ENCODE measurements at regions not wholly inside any gene's neighbourhood (a gene's known extent, or its start where the extent isn't known, plus 50 kb on each side); places are given as distances from the start of the nearest gene placed in this dataset.

DNA sequence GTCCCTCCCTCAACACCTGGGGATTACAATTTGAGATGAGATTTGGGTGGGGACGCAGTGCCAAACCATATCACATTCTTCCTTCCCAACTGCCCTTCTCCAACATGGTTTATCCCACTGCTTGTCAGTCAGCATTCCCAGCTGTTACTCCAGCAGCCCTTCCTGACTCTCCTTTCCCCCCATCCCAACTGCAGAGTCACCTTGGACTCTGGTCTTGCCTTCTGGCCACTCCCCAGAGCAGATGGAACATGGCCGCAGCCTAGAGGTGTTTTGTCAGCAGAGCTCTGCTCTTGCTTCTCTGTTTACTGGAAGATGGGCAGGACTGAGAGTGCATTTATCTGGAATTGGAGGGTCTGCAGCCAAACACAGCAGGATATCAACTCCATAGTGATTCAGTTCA lies 51.2 kb upstream of the MEX3C start:
- no peak for DNase-seq (ENCODE audit: low read depth in 1 of 2, low spot score in 1 of 2)
- no peak overlapping the region for H3K27ac ChIP-seq (replicated peaks)

DNA sequence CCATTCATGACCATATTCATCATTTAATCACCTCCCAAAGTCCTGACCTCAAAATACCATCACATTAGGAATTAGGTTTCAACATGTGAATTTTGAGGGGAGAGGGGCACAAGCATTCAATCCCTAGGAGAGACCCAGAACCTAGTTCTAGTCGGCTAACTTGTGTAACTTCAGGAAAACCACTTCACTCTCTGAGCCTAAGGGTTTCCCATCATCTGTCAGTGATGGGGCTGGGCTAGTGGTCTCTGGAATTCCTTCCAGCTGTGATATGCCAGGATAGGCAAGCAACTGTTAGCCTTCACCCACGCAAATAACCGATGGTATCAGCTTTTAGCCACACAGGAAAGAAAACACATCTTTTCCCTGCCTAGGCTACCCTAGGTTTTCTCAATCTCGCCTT lies 52.5 kb upstream of the MEX3C start:
- DNase-seq (ENCODE audit: low read depth in 1 of 2, low spot score in 1 of 2): no peak
- peaks cover 6% of the 10 kb centered on the region for H3K27me3 ChIP-seq (ENCODE audit: insufficient read depth, poor library complexity, severe bottlenecking)
- H3K27ac ChIP-seq (replicated peaks): no peak overlapping the region
- TF ChIP-seq, protein P1, sequence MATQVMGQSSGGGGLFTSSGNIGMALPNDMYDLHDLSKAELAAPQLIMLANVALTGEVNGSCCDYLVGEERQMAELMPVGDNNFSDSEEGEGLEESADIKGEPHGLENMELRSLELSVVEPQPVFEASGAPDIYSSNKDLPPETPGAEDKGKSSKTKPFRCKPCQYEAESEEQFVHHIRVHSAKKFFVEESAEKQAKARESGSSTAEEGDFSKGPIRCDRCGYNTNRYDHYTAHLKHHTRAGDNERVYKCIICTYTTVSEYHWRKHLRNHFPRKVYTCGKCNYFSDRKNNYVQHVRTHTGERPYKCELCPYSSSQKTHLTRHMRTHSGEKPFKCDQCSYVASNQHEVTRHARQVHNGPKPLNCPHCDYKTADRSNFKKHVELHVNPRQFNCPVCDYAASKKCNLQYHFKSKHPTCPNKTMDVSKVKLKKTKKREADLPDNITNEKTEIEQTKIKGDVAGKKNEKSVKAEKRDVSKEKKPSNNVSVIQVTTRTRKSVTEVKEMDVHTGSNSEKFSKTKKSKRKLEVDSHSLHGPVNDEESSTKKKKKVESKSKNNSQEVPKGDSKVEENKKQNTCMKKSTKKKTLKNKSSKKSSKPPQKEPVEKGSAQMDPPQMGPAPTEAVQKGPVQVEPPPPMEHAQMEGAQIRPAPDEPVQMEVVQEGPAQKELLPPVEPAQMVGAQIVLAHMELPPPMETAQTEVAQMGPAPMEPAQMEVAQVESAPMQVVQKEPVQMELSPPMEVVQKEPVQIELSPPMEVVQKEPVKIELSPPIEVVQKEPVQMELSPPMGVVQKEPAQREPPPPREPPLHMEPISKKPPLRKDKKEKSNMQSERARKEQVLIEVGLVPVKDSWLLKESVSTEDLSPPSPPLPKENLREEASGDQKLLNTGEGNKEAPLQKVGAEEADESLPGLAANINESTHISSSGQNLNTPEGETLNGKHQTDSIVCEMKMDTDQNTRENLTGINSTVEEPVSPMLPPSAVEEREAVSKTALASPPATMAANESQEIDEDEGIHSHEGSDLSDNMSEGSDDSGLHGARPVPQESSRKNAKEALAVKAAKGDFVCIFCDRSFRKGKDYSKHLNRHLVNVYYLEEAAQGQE (IDR thresholded peaks at IDR 0.05; ENCODE audit: insufficient replicate concordance, low read depth): no peak
- TF ChIP-seq, protein P2, sequence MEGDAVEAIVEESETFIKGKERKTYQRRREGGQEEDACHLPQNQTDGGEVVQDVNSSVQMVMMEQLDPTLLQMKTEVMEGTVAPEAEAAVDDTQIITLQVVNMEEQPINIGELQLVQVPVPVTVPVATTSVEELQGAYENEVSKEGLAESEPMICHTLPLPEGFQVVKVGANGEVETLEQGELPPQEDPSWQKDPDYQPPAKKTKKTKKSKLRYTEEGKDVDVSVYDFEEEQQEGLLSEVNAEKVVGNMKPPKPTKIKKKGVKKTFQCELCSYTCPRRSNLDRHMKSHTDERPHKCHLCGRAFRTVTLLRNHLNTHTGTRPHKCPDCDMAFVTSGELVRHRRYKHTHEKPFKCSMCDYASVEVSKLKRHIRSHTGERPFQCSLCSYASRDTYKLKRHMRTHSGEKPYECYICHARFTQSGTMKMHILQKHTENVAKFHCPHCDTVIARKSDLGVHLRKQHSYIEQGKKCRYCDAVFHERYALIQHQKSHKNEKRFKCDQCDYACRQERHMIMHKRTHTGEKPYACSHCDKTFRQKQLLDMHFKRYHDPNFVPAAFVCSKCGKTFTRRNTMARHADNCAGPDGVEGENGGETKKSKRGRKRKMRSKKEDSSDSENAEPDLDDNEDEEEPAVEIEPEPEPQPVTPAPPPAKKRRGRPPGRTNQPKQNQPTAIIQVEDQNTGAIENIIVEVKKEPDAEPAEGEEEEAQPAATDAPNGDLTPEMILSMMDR (IDR thresholded peaks at IDR 0.05; ENCODE audit: insufficient read depth, low read length): no peak
- no peak overlapping the region for H3K4me3 ChIP-seq (replicated peaks; ENCODE audit: insufficient read depth, low read length)

More for the DNA sequence above, 51.2 kb upstream of the MEX3C start:
- Histone ChIP-seq H3K4me3 (replicated peaks; ENCODE audit: insufficient read depth, low read length) (no peak overlapping the region), H3K27me3 (ENCODE audit: insufficient read depth, poor library complexity, severe bottlenecking) (peaks cover 6% of the 10 kb centered on the region)
- TF ChIP-seq, protein P2 (IDR thresholded peaks at IDR 0.05; ENCODE audit: insufficient read depth, low read length): no peak
- TF ChIP-seq, protein P1 (IDR thresholded peaks at IDR 0.05; ENCODE audit: insufficient replicate concordance, low read depth): no peak
- TF ChIP-seq GABPA (IDR thresholded peaks at IDR 0.05; ENCODE audit: low read depth): no peak
- no peak for TF ChIP-seq POLR2AphosphoS5 (IDR thresholded peaks at IDR 0.05; ENCODE audit: low read depth)
- TF ChIP-seq SPI1 (IDR thresholded peaks at IDR 0.05; ENCODE audit: borderline replicate concordance, low read depth): no peak

DNA sequence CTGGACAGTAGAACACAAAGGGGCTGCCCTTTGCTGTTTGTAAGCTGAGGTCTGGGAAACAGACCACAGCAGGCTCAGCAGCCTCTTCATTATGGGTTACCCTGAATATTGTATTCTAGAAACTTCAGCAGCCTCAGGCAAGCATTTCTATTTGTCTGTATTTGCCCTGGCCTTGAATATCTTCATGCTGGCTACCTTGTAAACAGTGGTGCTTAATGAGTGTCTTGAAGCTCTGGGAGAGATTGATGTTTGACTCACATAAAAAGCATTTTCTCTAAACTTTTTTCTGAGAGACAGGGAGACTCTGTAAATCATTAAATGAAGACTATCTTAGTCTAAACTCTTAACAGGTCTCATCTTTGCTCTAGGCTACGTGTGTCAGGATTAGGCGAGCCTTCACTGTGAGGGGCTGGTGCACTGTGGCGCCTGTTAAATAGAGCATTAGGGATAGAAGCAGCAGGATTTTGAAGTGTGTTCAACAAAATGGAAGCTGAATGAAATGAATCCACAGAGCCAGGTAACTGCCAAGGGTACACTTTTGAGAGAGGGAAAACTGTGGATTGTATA lies 53.1 kb upstream of the MEX3C start:
- no peak for DNase-seq (ENCODE audit: low read depth in 1 of 2, low spot score in 1 of 2)
- Histone ChIP-seq H3K4me3 (replicated peaks; ENCODE audit: insufficient read depth, low read length) (no peak overlapping the region), H3K27me3 (ENCODE audit: insufficient read depth, poor library complexity, severe bottlenecking) (peaks cover 6% of the 10 kb centered on the region), H3K27ac (replicated peaks) (no peak overlapping the region)
- TF ChIP-seq GABPA (IDR thresholded peaks at IDR 0.05; ENCODE audit: low read depth): no peak
- TF ChIP-seq, protein P1 (IDR thresholded peaks at IDR 0.05; ENCODE audit: insufficient replicate concordance, low read depth): no peak
- TF ChIP-seq POLR2AphosphoS5 (IDR thresholded peaks at IDR 0.05; ENCODE audit: low read depth): no peak
- no peak for TF ChIP-seq SPI1 (IDR thresholded peaks at IDR 0.05; ENCODE audit: borderline replicate concordance, low read depth)
- TF ChIP-seq, protein P2 (IDR thresholded peaks at IDR 0.05; ENCODE audit: insufficient read depth, low read length): no peak

Data from HL-60 (cell line).